ENCODE measurements at regions not wholly inside any gene's neighbourhood (a gene's known extent, or its start where the extent isn't known, plus 50 kb on each side); places are given as distances from the start of the nearest gene placed in this dataset.

DNA sequence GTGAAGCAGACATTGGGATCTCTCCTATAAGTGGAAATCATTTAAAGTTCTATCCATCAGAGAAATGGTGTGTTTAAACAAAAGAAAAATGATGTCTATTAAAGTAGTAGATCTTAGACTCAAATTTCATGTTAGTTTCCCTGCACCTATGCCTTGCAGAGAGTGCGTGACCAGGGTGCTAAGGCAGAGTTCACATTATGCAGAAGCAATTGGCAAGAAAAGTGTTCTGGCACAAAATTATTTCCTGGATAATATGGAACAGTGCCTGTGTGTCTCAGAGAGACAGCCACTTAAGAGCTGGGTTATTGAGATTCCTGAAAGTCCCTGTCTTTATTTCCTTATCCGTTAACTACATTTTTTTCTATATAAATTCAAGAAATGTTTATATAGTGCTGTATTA is 457.0 kb downstream of the CDH8 start:
- Histone ChIP-seq H3K4me3 (no peak overlapping the region), H3K9me3 (no peaks in the 10 kb centered on the region), H3K4me1 (ENCODE audit: low read depth) (no peaks in the 10 kb centered on the region), H3K36me3 (ENCODE audit: low read depth) (no peaks in the 10 kb centered on the region)
- TF ChIP-seq, protein P1, sequence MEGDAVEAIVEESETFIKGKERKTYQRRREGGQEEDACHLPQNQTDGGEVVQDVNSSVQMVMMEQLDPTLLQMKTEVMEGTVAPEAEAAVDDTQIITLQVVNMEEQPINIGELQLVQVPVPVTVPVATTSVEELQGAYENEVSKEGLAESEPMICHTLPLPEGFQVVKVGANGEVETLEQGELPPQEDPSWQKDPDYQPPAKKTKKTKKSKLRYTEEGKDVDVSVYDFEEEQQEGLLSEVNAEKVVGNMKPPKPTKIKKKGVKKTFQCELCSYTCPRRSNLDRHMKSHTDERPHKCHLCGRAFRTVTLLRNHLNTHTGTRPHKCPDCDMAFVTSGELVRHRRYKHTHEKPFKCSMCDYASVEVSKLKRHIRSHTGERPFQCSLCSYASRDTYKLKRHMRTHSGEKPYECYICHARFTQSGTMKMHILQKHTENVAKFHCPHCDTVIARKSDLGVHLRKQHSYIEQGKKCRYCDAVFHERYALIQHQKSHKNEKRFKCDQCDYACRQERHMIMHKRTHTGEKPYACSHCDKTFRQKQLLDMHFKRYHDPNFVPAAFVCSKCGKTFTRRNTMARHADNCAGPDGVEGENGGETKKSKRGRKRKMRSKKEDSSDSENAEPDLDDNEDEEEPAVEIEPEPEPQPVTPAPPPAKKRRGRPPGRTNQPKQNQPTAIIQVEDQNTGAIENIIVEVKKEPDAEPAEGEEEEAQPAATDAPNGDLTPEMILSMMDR (IDR thresholded peaks at IDR 0.05) = no peak
- ATAC-seq (no peak), DNase-seq (no peak)
- intact Hi-C loops (cut with DNase I, micrococcal nuclease) = no loop called here

- TF ChIP-seq, protein P1 (IDR thresholded peaks at IDR 0.05) = no peak
- no peaks in the 10 kb centered on the region for H3K9me3 ChIP-seq
- no peak for ATAC-seq
Measured at GRCh38 chr16:61576476-61576875, 459.8 kb downstream of the CDH8 start.

DNA sequence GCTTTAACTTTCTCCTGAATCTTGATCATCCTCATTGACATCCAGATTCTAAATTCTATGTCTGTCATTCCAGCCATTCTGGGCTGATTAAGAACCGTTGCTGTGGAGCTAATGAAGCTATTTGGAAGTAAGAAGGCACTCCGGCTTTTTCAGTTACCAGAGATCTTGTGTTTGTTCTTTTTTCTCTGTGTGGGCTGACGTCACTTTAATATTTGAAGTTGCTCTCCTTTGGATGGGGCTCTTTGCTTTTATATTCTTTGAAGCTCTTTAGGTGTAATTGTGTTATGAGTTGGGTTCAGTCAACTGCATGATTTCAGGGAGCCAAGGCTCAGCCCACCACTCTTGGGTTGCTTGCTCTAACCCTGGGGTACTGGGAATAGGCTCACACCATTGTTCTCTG is 460.6 kb downstream of the CDH8 start:
- no peaks in the 10 kb centered on the region for H3K4me1 ChIP-seq (ENCODE audit: low read depth)
- intact Hi-C loops (cut with DNase I, micrococcal nuclease) = no loop called here
- ATAC-seq = no peak
- H3K4me3 ChIP-seq = no peak overlapping the region
- H3K9me3 ChIP-seq = no peaks in the 10 kb centered on the region
- DNase-seq = no peak
- H3K36me3 ChIP-seq (ENCODE audit: low read depth) = no peaks in the 10 kb centered on the region
- TF ChIP-seq, protein P1 (IDR thresholded peaks at IDR 0.05) = no peak

More at GRCh38 chr16:61576476-61576875, 459.8 kb downstream of the CDH8 start:
- intact Hi-C loops (cut with DNase I, micrococcal nuclease) = no loop called here
- Histone ChIP-seq H3K4me1 (ENCODE audit: low read depth) (no peaks in the 10 kb centered on the region), H3K36me3 (ENCODE audit: low read depth) (no peaks in the 10 kb centered on the region), H3K4me3 (no peak overlapping the region)
- no peak for DNase-seq

- Histone ChIP-seq H3K36me3 (ENCODE audit: low read depth) (no peaks in the 10 kb centered on the region), H3K4me3 (no peak overlapping the region), H3K9me3 (no peaks in the 10 kb centered on the region), H3K4me1 (ENCODE audit: low read depth) (no peaks in the 10 kb centered on the region)
- ATAC-seq (no peak), DNase-seq (no peak)
- intact Hi-C loops (cut with DNase I, micrococcal nuclease) = no loop called here
- TF ChIP-seq, protein P1 (IDR thresholded peaks at IDR 0.05) = no peak
Measured at GRCh38 chr16:61569028-61569427, 467.2 kb downstream of the CDH8 start.

- no peaks in the 10 kb centered on the region for H3K4me1 ChIP-seq (ENCODE audit: low read depth)
- H3K4me3 ChIP-seq = no peak overlapping the region
- H3K9me3 ChIP-seq = no peaks in the 10 kb centered on the region
- DNase-seq (no peak), ATAC-seq (no peak)
- no peaks in the 10 kb centered on the region for H3K36me3 ChIP-seq (ENCODE audit: low read depth)
- intact Hi-C loops (cut with DNase I, micrococcal nuclease) = no loop called here
- TF ChIP-seq, protein P1 (IDR thresholded peaks at IDR 0.05) = no peak
Measured at GRCh38 chr16:61564716-61565115, 471.5 kb downstream of the CDH8 start.

Measured in mucosa of descending colon (tissue), 3 donors.